Spleen (tissue), 11 donors: ENCODE measurements at regions not wholly inside any gene's neighbourhood (a gene's known extent, or its start where the extent isn't known, plus 50 kb on each side); places are given as distances from the start of the nearest gene placed in this dataset.

ENCODE experiments used
- DNase-seq: peaks from one replicate; pipeline ENCODE4 v3.0.0-alpha.2; 2020
- H3K27ac ChIP-seq, 8 donors: fragments of 200-600 bp; sonication (generic) in 7 of 8; 1 replicate in 4 of 8; 2 replicates in 4 of 8; pipeline versions ENCODE4 v1.5.0 to v1.8.0; 2016 to 2021; ENCODE audit warnings: inconsistent platforms in 4 of 8, mild to moderate bottlenecking in 4 of 8, moderate library complexity in 1 of 8
- H3K27me3 ChIP-seq, 7 donors: fragments of 200-600 bp; sonication (generic) in 6 of 7; replicated peaks in 1 of 7; 1 replicate in 4 of 7; 2 replicates in 3 of 7; pipeline versions ENCODE4 v1.5.0 to v1.8.0; 2016 to 2021; ENCODE audit warnings: inconsistent platforms in 3 of 7, mild to moderate bottlenecking in 1 of 7
- H3K36me3 ChIP-seq, 6 donors: fragments of 200-600 bp; sonication (generic) in 5 of 6; 1 replicate in 4 of 6; 2 replicates in 2 of 6; pipeline versions ENCODE4 v1.5.0 to v1.8.0; 2016 to 2021; ENCODE audit warnings: inconsistent platforms in 2 of 6
- H3K4me1 ChIP-seq, 6 donors: fragments of 200-600 bp; sonication (generic) in 5 of 6; 1 replicate in 3 of 6; 2 replicates in 3 of 6; pipeline versions ENCODE4 v1.5.0 to v1.8.0; 2016 to 2021; ENCODE audit warnings: inconsistent platforms in 3 of 6
- H3K4me3 ChIP-seq, 8 donors: fragments of 200-600 bp; sonication (generic) in 7 of 8; 1 replicate in 4 of 8; 2 replicates in 4 of 8; pipeline versions ENCODE4 v1.5.0 to v1.8.0; 2016 to 2021; ENCODE audit warnings: inconsistent platforms in 4 of 8, mild to moderate bottlenecking in 4 of 8, moderate library complexity in 2 of 8
- H3K9me3 ChIP-seq, 8 donors: fragments of 200-600 bp; sonication (generic) in 7 of 8; 1 replicate in 4 of 8; 2 replicates in 4 of 8; pipeline versions ENCODE4 v1.5.0 to v1.8.0; 2016 to 2021; ENCODE audit warnings: inconsistent platforms in 4 of 8
- POLR2A ChIP-seq, 3 donors: fragments of 450-650 bp; IDR thresholded peaks; one replicate each; pipeline ENCODE4 v1.5.1; 2017; ENCODE audit warnings: antibody characterized with exemption in 3 of 3, mild to moderate bottlenecking in 1 of 3
- POLR2AphosphoS5 ChIP-seq, 3 donors: sonication (generic); formaldehyde crosslinking; IDR thresholded peaks; one replicate each; pipeline ENCODE4 v1.5.1; 2017; ENCODE audit warnings: antibody characterized with exemption in 3 of 3
- WGBS, 5 donors: extraction: QIAGEN DNeasy Blood & Tissue Kit in 3 of 5; methylation state at CpG; one replicate each; pipeline versions ENCODE4 v1.1.5 to v1.1.7; 2013 to 2018; 5-methylcytosine and 5-hydroxymethylcytosine counted together
- intact Hi-C: fragments of 100-400 bp; cut with DNase I; formaldehyde crosslinking; loops from one replicate; pipeline ENCODE4 v1.15.0; 2023; ENCODE audit warnings: low total_unique reads
- TF ChIP-seq, protein P1 (sequence below), 11 experiments: fragments of 200-600 bp in 7 of 11; fragments of 450-650 bp in 4 of 11; sonication (generic) in 4 of 11; IDR thresholded peaks in 8 of 11; conservative IDR thresholded peaks in 3 of 11; 1 replicate in 7 of 11; 2 replicates in 4 of 11; pipeline versions ENCODE4 v1.4.0 to v1.8.0; 2016 to 2021; ENCODE audit warnings: antibody characterized with exemption in 11 of 11, inconsistent platforms in 4 of 11, mild to moderate bottlenecking in 1 of 11
- donor health status: healthy with polysubstance abuse.
- donor health status: DM: no; HTN: no; CAD: no; lungs with moderate emphysema.
- donor health status: DM: no; HTN: no; CAD: no.
- donor health status: Bipolar disorder and iron deficiency.
- donor health status: healthy.
- donor health status: DM: no; HTN: no; CAD: no.
- donor health status: DM: yes; HTN: yes; CAD: no.

DNA sequence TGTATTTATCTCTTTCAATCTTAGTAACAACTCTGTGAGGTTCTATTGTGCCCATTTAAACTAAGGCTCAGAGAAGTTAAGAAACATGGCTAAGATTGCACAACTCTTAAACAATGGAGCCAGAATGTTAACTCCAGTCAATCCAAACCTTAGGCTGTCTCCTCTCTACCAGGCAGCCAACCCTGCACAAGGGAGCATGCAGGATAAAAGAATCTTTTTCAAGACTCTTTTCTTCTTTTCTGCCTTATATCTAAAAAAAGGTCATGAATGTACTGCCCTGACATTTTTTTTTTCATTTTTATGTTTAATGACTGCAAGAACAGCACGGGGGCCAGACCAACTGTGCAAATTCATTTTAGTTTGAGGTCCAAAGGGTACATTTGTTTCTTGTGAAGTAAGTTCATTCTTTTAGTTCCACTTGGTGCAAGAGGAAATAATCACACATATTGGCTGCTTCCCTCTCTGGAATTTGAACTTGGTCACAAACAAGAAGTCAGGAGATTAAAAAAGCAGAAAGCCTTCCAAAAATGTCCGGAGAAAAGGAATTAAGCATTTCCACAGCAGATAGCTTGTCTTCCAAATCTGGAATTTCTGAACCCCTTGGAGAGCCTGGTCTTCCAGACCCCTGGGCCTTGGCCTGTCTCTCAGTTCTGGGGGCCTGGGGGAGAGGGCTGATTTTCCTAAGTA lies 96.0 kb upstream of the RIOK3 start:
- Histone ChIP-seq H3K27ac (peak overlapping the region in 7 of 8 donors; percentile 14 to 66 (median 41)), H3K4me1 (peaks cover 0 to 51% (median 39%) of the 10 kb centered on the region in 6 donors)
- intact Hi-C loops = loop anchor here (5.0 kb wide), 1 partner anchor 225 kb away; no protein-coding TSS in a partner anchor

DNA sequence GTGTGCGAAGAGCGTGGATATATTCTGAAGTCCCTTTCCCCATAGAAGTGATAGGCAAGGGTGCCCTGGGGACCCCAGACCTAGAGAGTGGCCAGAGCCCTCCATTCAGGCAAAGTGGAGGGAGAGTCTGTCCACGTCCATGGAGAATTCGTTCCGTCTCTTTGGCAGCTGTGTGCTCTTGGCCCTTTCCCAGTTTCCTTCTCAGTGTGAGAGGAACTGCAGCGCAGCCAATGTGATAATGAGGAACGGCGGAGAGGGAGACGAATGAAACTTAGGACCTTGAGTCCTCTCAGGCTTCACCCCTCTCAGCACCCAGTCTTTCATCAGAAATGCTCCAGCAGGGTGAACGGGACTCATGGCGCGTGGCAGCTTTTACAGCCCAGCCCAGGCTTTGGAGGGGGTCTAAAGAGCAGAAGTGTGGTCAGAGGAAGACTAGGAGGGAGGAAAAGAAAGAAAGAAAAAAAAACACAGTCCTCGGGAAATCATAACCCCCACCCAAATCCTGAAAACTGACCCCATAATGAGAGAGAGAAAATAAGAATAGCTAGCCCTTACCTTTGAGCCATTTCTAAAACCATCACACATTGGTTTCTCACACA lies 95.0 kb upstream of the RIOK3 start:
- DNase-seq = no peak
- intact Hi-C loops = loop anchor here (5.0 kb wide), 1 partner anchor 226 kb away; no protein-coding TSS in a partner anchor
- peak overlapping the region in 7 of 8 donors; percentile 13 to 60 (median 40) for H3K27ac ChIP-seq
- H3K4me3 ChIP-seq = peak overlapping the region in 1 of 8 donors; percentile 7
- H3K27me3 ChIP-seq = no peaks in the 10 kb centered on the region
- 47 to 71% (median 51%) methylated on average over 13 of the region's 13 CpGs for WGBS, 5 donors
- H3K4me1 ChIP-seq = peaks cover 0 to 51% (median 39%) of the 10 kb centered on the region in 6 donors
- TF ChIP-seq POLR2AphosphoS5 (IDR thresholded peaks at IDR 0.05) (peak in 1 of 3 donors; percentile 35), POLR2A (IDR thresholded peaks at IDR 0.05) (no peak)
- TF ChIP-seq, protein P1, sequence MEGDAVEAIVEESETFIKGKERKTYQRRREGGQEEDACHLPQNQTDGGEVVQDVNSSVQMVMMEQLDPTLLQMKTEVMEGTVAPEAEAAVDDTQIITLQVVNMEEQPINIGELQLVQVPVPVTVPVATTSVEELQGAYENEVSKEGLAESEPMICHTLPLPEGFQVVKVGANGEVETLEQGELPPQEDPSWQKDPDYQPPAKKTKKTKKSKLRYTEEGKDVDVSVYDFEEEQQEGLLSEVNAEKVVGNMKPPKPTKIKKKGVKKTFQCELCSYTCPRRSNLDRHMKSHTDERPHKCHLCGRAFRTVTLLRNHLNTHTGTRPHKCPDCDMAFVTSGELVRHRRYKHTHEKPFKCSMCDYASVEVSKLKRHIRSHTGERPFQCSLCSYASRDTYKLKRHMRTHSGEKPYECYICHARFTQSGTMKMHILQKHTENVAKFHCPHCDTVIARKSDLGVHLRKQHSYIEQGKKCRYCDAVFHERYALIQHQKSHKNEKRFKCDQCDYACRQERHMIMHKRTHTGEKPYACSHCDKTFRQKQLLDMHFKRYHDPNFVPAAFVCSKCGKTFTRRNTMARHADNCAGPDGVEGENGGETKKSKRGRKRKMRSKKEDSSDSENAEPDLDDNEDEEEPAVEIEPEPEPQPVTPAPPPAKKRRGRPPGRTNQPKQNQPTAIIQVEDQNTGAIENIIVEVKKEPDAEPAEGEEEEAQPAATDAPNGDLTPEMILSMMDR (IDR thresholded peaks at IDR 0.05 in 8 of 11, conservative IDR thresholded peaks at IDR 0.05 in 3 of 11) = no peak
- H3K9me3 ChIP-seq = no peaks in the 10 kb centered on the region
- peaks cover 0 to 15% (median 0%) of the 10 kb centered on the region in 6 donors for H3K36me3 ChIP-seq

More for the DNA sequence above, 96.0 kb upstream of the RIOK3 start:
- no peak for TF ChIP-seq POLR2A (IDR thresholded peaks at IDR 0.05)
- no peak for TF ChIP-seq POLR2AphosphoS5 (IDR thresholded peaks at IDR 0.05)
- TF ChIP-seq, protein P1 (IDR thresholded peaks at IDR 0.05 in 8 of 11, conservative IDR thresholded peaks at IDR 0.05 in 3 of 11) = no peak
- no peaks in the 10 kb centered on the region for H3K27me3 ChIP-seq
- 50 to 61% (median 51%) methylated on average over 2 of the region's 2 CpGs for WGBS, 5 donors
- no peak overlapping the region for H3K4me3 ChIP-seq
- no peaks in the 10 kb centered on the region for H3K9me3 ChIP-seq
- peaks cover 0 to 16% (median 1%) of the 10 kb centered on the region in 6 donors for H3K36me3 ChIP-seq
- no peak for DNase-seq

DNA sequence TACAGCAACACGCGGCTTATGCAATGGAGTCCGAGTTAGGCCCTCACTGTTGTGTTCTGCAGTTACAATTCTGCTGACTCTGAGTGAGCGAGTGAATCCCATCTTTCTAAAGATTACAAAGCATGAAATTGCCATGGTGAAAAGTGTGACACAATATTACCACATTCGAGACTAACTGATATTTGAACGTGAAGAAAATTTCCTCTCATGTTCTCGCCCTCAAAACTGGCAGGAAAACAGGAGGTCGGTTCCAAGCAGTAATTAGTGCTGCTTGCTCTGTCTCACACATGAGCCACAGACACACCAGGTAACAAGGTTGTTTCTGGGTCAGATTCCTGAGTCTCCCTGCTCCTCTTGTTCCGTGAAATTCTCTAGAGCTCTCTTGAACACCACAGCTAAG lies 93.7 kb upstream of the RIOK3 start:
- no peak for DNase-seq
- no peaks in the 10 kb centered on the region for H3K9me3 ChIP-seq
- peaks cover 0 to 51% (median 37%) of the 10 kb centered on the region in 6 donors for H3K4me1 ChIP-seq
- no peaks in the 10 kb centered on the region for H3K27me3 ChIP-seq
- 67 to 86% (median 76%) methylated on average over 9 of the region's 9 CpGs for WGBS, 5 donors
- TF ChIP-seq POLR2A (IDR thresholded peaks at IDR 0.05) = no peak
- peaks cover 0 to 6% (median 0%) of the 10 kb centered on the region in 6 donors for H3K36me3 ChIP-seq
- intact Hi-C loops = loop anchor here (5.0 kb wide), 1 partner anchor 227 kb away; no protein-coding TSS in a partner anchor
- H3K27ac ChIP-seq = no peak overlapping the region
- H3K4me3 ChIP-seq = no peak overlapping the region

DNA sequence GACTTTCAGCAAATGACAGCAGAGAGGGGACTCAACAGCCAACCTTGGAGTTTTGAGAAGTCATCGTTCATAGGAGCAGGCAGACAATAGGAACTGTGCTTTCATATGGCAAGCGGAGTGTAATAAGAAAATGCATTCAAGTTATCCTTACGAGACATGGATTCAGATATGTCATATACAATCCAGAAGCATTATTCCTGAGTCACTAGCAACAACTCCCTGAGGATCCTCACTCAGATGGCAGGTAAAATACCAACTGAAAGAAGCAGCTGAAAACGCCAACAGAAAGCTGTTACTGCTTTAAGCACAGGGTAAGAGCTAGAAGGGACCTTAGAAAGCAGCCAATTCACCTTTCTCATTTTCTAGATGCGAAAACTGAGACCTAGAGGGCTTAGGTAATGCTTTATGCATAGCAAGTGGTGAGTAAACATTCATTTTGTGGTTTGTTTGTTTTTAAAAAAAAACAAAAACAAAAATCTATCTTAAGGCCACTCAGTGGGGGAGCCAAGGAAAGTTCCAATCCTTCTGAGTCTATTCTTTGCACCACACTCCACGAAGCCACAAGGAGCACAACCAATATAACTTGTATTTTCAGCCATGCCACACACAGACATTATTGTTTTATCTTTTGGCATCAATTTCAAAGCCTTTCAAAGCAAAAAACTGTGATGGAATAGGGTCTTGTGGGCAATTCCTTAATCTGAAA lies 89.1 kb upstream of the RIOK3 start:
- intact Hi-C loops = no loop called here
- 93 to 97% (median 96%) methylated on average over 6 of the region's 6 CpGs for WGBS, 5 donors
- TF ChIP-seq POLR2A (IDR thresholded peaks at IDR 0.05) (no peak), POLR2AphosphoS5 (IDR thresholded peaks at IDR 0.05) (no peak)
- TF ChIP-seq, protein P1 (IDR thresholded peaks at IDR 0.05 in 8 of 11, conservative IDR thresholded peaks at IDR 0.05 in 3 of 11) = no peak

More for the DNA sequence above, 89.1 kb upstream of the RIOK3 start:
- H3K4me3 ChIP-seq = no peak overlapping the region
- no peaks in the 10 kb centered on the region for H3K9me3 ChIP-seq
- H3K36me3 ChIP-seq = no peaks in the 10 kb centered on the region
- H3K27me3 ChIP-seq = no peaks in the 10 kb centered on the region
- no peak overlapping the region for H3K27ac ChIP-seq
- peaks cover 0 to 9% (median 4%) of the 10 kb centered on the region in 6 donors for H3K4me1 ChIP-seq
- no peak for DNase-seq
